ENCODE measurements at regions not wholly inside any gene's neighbourhood (a gene's known extent, or its start where the extent isn't known, plus 50 kb on each side); places are given as distances from the start of the nearest gene placed in this dataset.

DNA sequence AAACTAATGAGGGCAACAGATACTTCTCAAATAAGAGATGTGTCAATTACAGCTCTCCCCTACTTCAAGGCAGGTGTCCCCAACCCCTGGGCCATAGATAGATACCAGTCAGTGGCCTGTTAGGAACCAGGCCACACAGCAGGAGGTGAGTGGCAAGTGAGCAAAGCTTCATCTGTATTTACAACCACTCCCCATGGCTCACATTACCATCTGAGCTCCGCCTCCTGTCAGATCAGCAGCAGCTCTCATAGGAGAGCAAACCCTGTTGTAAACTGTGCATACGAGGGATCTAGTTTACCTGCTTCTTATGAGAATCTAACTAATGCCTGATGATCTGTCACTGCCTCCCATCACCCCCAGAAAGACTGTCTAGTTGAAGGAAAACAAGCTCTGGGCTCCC lies 422.1 kb downstream of the GJA1 start:
- no peaks in the 10 kb centered on the region; the same call in 1 of the 2 replicates for H3K9me3 ChIP-seq
- no peak for DNase-seq
- H3K27me3 ChIP-seq = no peaks in the 10 kb centered on the region
- no peaks in the 10 kb centered on the region for H3K4me1 ChIP-seq
- H3K4me3 ChIP-seq (ENCODE audit: low read depth, low read length) = no peak overlapping the region
- H3K36me3 ChIP-seq = no peaks in the 10 kb centered on the region
- TF ChIP-seq, protein P1, sequence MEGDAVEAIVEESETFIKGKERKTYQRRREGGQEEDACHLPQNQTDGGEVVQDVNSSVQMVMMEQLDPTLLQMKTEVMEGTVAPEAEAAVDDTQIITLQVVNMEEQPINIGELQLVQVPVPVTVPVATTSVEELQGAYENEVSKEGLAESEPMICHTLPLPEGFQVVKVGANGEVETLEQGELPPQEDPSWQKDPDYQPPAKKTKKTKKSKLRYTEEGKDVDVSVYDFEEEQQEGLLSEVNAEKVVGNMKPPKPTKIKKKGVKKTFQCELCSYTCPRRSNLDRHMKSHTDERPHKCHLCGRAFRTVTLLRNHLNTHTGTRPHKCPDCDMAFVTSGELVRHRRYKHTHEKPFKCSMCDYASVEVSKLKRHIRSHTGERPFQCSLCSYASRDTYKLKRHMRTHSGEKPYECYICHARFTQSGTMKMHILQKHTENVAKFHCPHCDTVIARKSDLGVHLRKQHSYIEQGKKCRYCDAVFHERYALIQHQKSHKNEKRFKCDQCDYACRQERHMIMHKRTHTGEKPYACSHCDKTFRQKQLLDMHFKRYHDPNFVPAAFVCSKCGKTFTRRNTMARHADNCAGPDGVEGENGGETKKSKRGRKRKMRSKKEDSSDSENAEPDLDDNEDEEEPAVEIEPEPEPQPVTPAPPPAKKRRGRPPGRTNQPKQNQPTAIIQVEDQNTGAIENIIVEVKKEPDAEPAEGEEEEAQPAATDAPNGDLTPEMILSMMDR (IDR thresholded peaks at IDR 0.05; ENCODE audit: low read depth, low read length) = no peak

DNA sequence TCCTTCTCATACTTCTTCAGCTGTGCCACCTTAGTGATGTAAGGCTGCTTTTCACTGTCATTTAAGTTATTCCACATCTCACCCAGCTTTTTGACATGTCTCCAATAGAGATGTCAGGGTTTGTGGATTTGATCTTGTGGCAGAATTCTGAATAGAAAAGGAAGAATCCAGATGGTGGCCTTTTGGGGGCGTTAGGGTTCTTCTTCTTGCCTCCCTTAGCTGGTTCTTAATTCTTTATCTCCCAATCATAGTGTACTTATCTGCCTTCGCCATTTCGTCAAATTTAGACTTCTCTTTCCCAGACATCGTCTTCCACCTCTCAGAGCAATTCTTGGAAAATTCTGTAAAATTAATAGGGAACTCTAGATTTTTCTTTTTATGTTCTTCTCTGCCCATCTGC lies 422.9 kb downstream of the GJA1 start:
- no peak for DNase-seq
- no peaks in the 10 kb centered on the region for H3K27me3 ChIP-seq
- H3K4me3 ChIP-seq (ENCODE audit: low read depth, low read length) = no peak overlapping the region
- no peaks in the 10 kb centered on the region for H3K4me1 ChIP-seq
- TF ChIP-seq, protein P1 (IDR thresholded peaks at IDR 0.05; ENCODE audit: low read depth, low read length) = no peak
- H3K9me3 ChIP-seq = no peaks in the 10 kb centered on the region; the same call in 1 of the 2 replicates
- H3K36me3 ChIP-seq = no peaks in the 10 kb centered on the region

DNA sequence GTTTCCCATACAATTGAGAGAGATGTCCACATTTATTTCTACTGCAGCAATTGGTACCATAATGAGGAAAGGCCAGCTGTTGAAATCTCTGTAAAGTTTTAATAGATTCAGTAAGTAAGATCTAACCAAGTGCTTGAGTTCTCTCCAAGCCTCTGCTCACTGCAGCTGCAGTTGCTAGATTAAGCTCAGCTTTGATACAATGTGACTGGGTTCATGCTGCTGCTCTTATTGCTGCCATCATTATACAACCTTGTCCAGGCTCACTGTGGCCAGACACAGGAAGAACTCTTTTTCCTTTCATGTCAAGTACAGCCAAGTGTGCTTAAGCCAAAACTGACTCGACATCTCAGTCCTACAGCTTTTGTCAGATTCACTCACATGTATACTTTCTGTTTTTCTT lies 423.5 kb downstream of the GJA1 start:
- Histone ChIP-seq H3K36me3 (no peaks in the 10 kb centered on the region), H3K27me3 (no peaks in the 10 kb centered on the region), H3K4me1 (no peaks in the 10 kb centered on the region), H3K4me3 (ENCODE audit: low read depth, low read length) (no peak overlapping the region), H3K9me3 (no peaks in the 10 kb centered on the region; the same call in 1 of the 2 replicates)
- DNase-seq = no peak
- TF ChIP-seq, protein P1 (IDR thresholded peaks at IDR 0.05; ENCODE audit: low read depth, low read length) = no peak

DNA sequence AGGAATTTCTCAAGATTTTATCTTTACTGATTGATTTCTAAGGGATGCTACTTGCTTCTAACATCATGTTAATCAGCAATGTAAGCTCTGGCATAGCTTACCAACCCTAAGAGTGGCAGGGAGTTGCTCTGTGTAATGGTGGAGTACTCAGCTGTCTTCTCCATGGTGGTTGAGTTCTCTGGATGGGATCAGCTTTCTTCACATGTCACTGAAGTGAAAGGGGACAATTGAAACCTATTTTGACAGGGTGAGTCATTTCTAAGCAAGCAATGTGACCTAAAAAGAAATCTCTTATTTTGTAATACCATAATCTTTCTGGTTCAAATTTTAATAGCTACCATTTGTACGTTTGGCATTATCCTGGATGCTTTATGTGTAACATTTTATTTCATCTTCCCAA lies 430.4 kb downstream of the GJA1 start:
- Histone ChIP-seq H3K36me3 (no peaks in the 10 kb centered on the region), H3K9me3 (no peaks in the 10 kb centered on the region; the same call in 1 of the 2 replicates), H3K4me3 (ENCODE audit: low read depth, low read length) (no peak overlapping the region), H3K27me3 (no peaks in the 10 kb centered on the region), H3K4me1 (no peaks in the 10 kb centered on the region)
- TF ChIP-seq, protein P1 (IDR thresholded peaks at IDR 0.05; ENCODE audit: low read depth, low read length) = no peak
- no peak for DNase-seq

DNA sequence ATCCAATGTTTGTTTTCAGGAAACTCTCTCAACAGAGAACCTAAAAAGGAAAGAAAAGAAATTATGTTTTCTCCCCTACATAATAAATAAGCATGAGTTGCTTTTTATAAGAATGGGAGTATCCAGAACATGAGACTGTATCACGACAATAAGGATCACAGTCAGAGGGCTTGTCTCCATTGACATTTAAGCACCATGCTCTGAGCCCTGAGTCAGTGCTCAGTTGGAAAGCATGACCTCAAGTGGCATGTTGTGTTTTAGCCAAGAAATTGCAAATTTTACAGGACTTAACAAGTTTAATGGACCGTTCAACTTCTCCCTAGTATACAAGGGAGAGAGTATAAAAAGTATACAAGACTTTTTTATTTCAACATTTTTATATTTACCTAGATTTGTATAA lies 431.6 kb downstream of the GJA1 start:
- TF ChIP-seq, protein P1 (IDR thresholded peaks at IDR 0.05; ENCODE audit: low read depth, low read length) = no peak
- Histone ChIP-seq H3K36me3 (no peaks in the 10 kb centered on the region), H3K27me3 (no peaks in the 10 kb centered on the region), H3K4me1 (no peaks in the 10 kb centered on the region), H3K4me3 (ENCODE audit: low read depth, low read length) (no peak overlapping the region), H3K9me3 (no peaks in the 10 kb centered on the region)
- DNase-seq = no peak

DNA sequence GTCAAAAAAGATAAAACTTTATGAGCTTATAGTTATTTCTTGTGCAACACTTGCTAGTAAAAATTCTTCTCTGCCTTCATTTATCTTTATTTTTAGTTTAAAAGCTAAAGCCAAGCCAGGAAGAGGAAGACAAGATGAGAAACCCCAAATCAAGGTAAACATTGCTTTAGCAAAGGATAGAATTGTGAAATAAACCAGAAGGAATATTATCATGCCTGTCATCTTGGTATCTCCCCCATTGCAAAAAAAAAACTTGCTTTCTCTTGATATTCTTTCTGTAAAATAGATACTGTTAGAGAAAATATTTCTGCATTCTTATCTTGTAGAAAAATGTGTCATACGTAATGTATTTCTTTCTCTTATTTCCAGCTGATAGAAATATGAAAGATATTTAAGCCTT lies 432.8 kb downstream of the GJA1 start:
- Histone ChIP-seq H3K4me3 (ENCODE audit: low read depth, low read length) (no peak overlapping the region), H3K9me3 (no peaks in the 10 kb centered on the region), H3K27me3 (no peaks in the 10 kb centered on the region), H3K36me3 (no peaks in the 10 kb centered on the region), H3K4me1 (no peaks in the 10 kb centered on the region)
- TF ChIP-seq, protein P1 (IDR thresholded peaks at IDR 0.05; ENCODE audit: low read depth, low read length) = no peak
- DNase-seq = no peak

Measured in BE2C (cell line).